Right lobe of liver (tissue), 4 donors: ENCODE measurements at regions not wholly inside any gene's neighbourhood (a gene's known extent, or its start where the extent isn't known, plus 50 kb on each side); places are given as distances from the start of the nearest gene placed in this dataset.
"Not testable (repeated sequence)": the region's sequence is repeated elsewhere in the genome, so short reads cannot be mapped to it uniquely, and the experiment has no call there.

ENCODE experiments used
- POLR2A ChIP-seq: fragments of 450-650 bp; IDR thresholded peaks from one replicate; pipeline ENCODE4 v1.6.1; 2017; ENCODE audit warnings: antibody characterized with exemption, mild to moderate bottlenecking
- TF ChIP-seq, protein P1 (sequence below), 4 donors: fragments of 200-600 bp in 3 of 4; fragments of 450-650 bp in 1 of 4; IDR thresholded peaks; one replicate each; pipeline versions ENCODE4 v1.5.1 to v1.8.0; 2016 to 2022; ENCODE audit warnings: antibody characterized with exemption in 4 of 4, mild to moderate bottlenecking in 2 of 4
- donor health status: DM: no; HTN: no; CAD: no.
- donor health status: DM: no; HTN: no; CAD: no.
- donor health status: DM: no; HTN: yes; CAD: no.

DNA sequence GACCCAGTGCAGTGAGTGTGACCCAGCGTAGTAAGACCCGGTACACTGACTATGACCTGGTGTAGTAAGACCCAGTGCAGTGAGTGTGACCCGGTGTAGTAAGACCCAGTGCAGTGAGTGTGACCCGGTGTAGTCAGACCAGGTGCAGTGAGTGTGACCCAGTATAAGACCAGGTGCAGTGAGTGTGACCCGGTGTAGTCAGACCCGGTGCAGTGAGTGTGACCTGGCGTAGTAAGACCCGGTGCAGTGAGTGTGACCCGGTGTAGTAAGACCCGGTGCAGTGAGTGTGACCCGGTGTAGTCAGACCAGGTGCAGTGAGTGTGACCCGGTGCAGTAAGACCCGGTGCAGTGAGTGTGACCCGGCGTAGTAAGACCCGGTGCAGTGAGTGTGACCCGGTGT lies 134.2 kb upstream of the SFSWAP start:
- TF ChIP-seq POLR2A, result not testable (repeated sequence)
- TF ChIP-seq, protein P1, sequence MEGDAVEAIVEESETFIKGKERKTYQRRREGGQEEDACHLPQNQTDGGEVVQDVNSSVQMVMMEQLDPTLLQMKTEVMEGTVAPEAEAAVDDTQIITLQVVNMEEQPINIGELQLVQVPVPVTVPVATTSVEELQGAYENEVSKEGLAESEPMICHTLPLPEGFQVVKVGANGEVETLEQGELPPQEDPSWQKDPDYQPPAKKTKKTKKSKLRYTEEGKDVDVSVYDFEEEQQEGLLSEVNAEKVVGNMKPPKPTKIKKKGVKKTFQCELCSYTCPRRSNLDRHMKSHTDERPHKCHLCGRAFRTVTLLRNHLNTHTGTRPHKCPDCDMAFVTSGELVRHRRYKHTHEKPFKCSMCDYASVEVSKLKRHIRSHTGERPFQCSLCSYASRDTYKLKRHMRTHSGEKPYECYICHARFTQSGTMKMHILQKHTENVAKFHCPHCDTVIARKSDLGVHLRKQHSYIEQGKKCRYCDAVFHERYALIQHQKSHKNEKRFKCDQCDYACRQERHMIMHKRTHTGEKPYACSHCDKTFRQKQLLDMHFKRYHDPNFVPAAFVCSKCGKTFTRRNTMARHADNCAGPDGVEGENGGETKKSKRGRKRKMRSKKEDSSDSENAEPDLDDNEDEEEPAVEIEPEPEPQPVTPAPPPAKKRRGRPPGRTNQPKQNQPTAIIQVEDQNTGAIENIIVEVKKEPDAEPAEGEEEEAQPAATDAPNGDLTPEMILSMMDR (IDR thresholded peaks at IDR 0.05), result not testable (repeated sequence)
